Right lobe of liver (tissue), 6 donors: ENCODE measurements at regions not wholly inside any gene's neighbourhood (a gene's known extent, or its start where the extent isn't known, plus 50 kb on each side); places are given as distances from the start of the nearest gene placed in this dataset.

Experiments used
- ATAC-seq, 4 donors: fragments of 200-7000 bp; cut with Tn5 transposase; one replicate each; pipeline ENCODE4 v1.9.1; 2020; ENCODE audit warnings: mild to moderate bottlenecking in 4 of 4, moderate library complexity in 4 of 4
- DNase-seq, 3 donors: peaks; one replicate each; pipeline ENCODE4 v3.0.0-alpha.2; 2020
- H3K27ac ChIP-seq, 3 donors: fragments of 200-600 bp; one replicate each; pipeline ENCODE4 v1.8.0; 2022
- H3K27me3 ChIP-seq, 2 donors: fragments of 200-600 bp; one replicate each; pipeline ENCODE4 v1.8.0; 2022
- H3K36me3 ChIP-seq, 4 donors: fragments of 200-600 bp; sonication (generic) in 1 of 4; one replicate each; pipeline versions ENCODE4 v1.5.1 to v1.8.0; 2017 to 2022; ENCODE audit warnings: control low read depth in 1 of 4
- H3K4me1 ChIP-seq, 4 donors: fragments of 200-600 bp; sonication (generic) in 1 of 4; one replicate each; pipeline versions ENCODE4 v1.5.1 to v1.8.0; 2017 to 2022; ENCODE audit warnings: control low read depth in 1 of 4
- H3K4me3 ChIP-seq, 3 donors: fragments of 200-600 bp; one replicate each; pipeline ENCODE4 v1.8.0; 2022
- H3K9me3 ChIP-seq, 4 donors: fragments of 200-600 bp; sonication (generic) in 1 of 4; one replicate each; pipeline versions ENCODE4 v1.5.1 to v1.8.0; 2017 to 2022; ENCODE audit warnings: control low read depth in 1 of 4
- CTCF ChIP-seq, 4 donors: fragments of 200-600 bp in 3 of 4; fragments of 450-650 bp in 1 of 4; IDR thresholded peaks; one replicate each; pipeline versions ENCODE4 v1.5.1 to v1.8.0; 2016 to 2022; ENCODE audit warnings: antibody characterized with exemption in 4 of 4, mild to moderate bottlenecking in 2 of 4
- POLR2A ChIP-seq: fragments of 450-650 bp; IDR thresholded peaks from one replicate; pipeline ENCODE4 v1.6.1; 2017; ENCODE audit warnings: antibody characterized with exemption, mild to moderate bottlenecking
- WGBS: methylation state at CpG from one replicate; pipeline ENCODE4 v1.1.6; 2018; ENCODE audit warnings: low coverage, low lambda C conversion rate; ENCODE audit not compliant: insufficient coverage; ENCODE audit errors: missing lambda C conversion rate; 5-methylcytosine and 5-hydroxymethylcytosine counted together
- intact Hi-C, 2 donors: fragments of 100-400 bp; cut with DNase I; formaldehyde crosslinking; loops; one replicate each; pipeline versions ENCODE4 v1.11.2 to v1.14.1; 2022
- donor health status: DM: no; HTN: yes; CAD: no.
- donor health status: DM: no; HTN: no; CAD: no.
- donor health status: DM: no; HTN: no; CAD: no.
- donor health status: DM: no; HTN: yes; CAD: no.
- donor health status: DM: no; HTN: yes; CAD: no.

- H3K4me3 ChIP-seq = no peak overlapping the region
- TF ChIP-seq POLR2A (no peak), CTCF (IDR thresholded peaks at IDR 0.05) (no peak)
- ATAC-seq = peak in 1 of 4 donors; percentile 11
- intact Hi-C loops = no loop called here
- WGBS = 59% methylated on average over 6 of the region's 7 CpGs
- H3K4me1 ChIP-seq = peaks cover 0 to 9% (median 7%) of the 10 kb centered on the region in 4 donors
- no peaks in the 10 kb centered on the region for H3K27me3 ChIP-seq
- DNase-seq = no peak
- no peak overlapping the region for H3K27ac ChIP-seq
- H3K9me3 ChIP-seq = peaks cover 0 to 5% (median 0%) of the 10 kb centered on the region in 4 donors
- no peaks in the 10 kb centered on the region for H3K36me3 ChIP-seq
These were observed 169.9 kb downstream of the CD24 start for GRCh38 chr6:106804346-106805335.

GRCh38 chr6:106803188-106803587, 171.3 kb downstream of the CD24 start:
- DNase-seq = no peak
- no peak for ATAC-seq
- WGBS = 60% methylated on average over 1 of the region's 1 CpG

GRCh38 chr6:106802139-106802538, 172.4 kb downstream of the CD24 start:
- no peak for ATAC-seq
- H3K4me3 ChIP-seq = no peak overlapping the region
- H3K27ac ChIP-seq = no peak overlapping the region
- peaks cover 2 to 30% (median 12%) of the 10 kb centered on the region in 4 donors for H3K4me1 ChIP-seq
- no peaks in the 10 kb centered on the region for H3K27me3 ChIP-seq
- intact Hi-C loops = no loop called here
- no peaks in the 10 kb centered on the region for H3K9me3 ChIP-seq
- TF ChIP-seq CTCF (IDR thresholded peaks at IDR 0.05) = no peak
- TF ChIP-seq POLR2A = no peak
- no peak for DNase-seq
- 35% methylated on average over 2 of the region's 5 CpGs for WGBS
- H3K36me3 ChIP-seq = no peaks in the 10 kb centered on the region

More at GRCh38 chr6:106803188-106803587, 171.3 kb downstream of the CD24 start:
- H3K27me3 ChIP-seq = no peaks in the 10 kb centered on the region
- H3K27ac ChIP-seq = no peak overlapping the region
- H3K4me3 ChIP-seq = no peak overlapping the region
- peaks cover 0 to 5% (median 0%) of the 10 kb centered on the region in 4 donors for H3K9me3 ChIP-seq
- peaks cover 2 to 20% (median 7%) of the 10 kb centered on the region in 4 donors for H3K4me1 ChIP-seq
- TF ChIP-seq POLR2A = no peak
- no peak for TF ChIP-seq CTCF (IDR thresholded peaks at IDR 0.05)
- intact Hi-C loops = no loop called here
- H3K36me3 ChIP-seq = no peaks in the 10 kb centered on the region

GRCh38 chr6:106801256-106801655, 171.9 kb downstream of the QRSL1 start:
- Histone ChIP-seq H3K27me3 (no peaks in the 10 kb centered on the region), H3K4me3 (no peak overlapping the region), H3K4me1 (peaks cover 2 to 31% (median 14%) of the 10 kb centered on the region in 4 donors), H3K9me3 (no peaks in the 10 kb centered on the region), H3K27ac (no peak overlapping the region), H3K36me3 (no peaks in the 10 kb centered on the region)
- no peak for TF ChIP-seq CTCF (IDR thresholded peaks at IDR 0.05)
- TF ChIP-seq POLR2A = no peak
- intact Hi-C loops = no loop called here
- ATAC-seq (no peak), DNase-seq (no peak)
- 92% methylated on average over 8 of the region's 8 CpGs for WGBS
